ENCODE measurements at regions not wholly inside any gene's neighbourhood (a gene's known extent, or its start where the extent isn't known, plus 50 kb on each side); places are given as distances from the start of the nearest gene placed in this dataset.

- Histone ChIP-seq H3K27me3 (no peaks in the 10 kb centered on the region), H3K36me3 (no peaks in the 10 kb centered on the region), H3K4me1 (peaks cover 0 to 8% of the 10 kb centered on the region in 2 donors), H3K9me3 (no peaks in the 10 kb centered on the region), H3K27ac (no peak overlapping the region), H3K4me3 (no peak overlapping the region)
- no peak for DNase-seq (ENCODE audit: low spot score in 2 of 2)
- no peak for TF ChIP-seq CTCF (IDR thresholded peaks at IDR 0.05)
- intact Hi-C loops (cut with DNase I), result no loop called here
Observed at GRCh38 chr2:62291052-62291451, 95.1 kb downstream of the B3GNT2 start.

GRCh38 chr2:62287899-62288880 lies 92.3 kb downstream of the B3GNT2 start:
- intact Hi-C loops (cut with DNase I), result no loop called here
- peak in 1 of 2 donors; percentile 71 for DNase-seq (ENCODE audit: low spot score in 2 of 2)
- H3K4me3 ChIP-seq, result no peak overlapping the region
- no peak overlapping the region for H3K27ac ChIP-seq
- H3K4me1 ChIP-seq, result peaks cover 0 to 2% of the 10 kb centered on the region in 2 donors
- H3K27me3 ChIP-seq, result no peaks in the 10 kb centered on the region
- peaks cover 7 to 11% of the 10 kb centered on the region in 2 donors for H3K9me3 ChIP-seq
- no peak for TF ChIP-seq CTCF (IDR thresholded peaks at IDR 0.05)
- no peaks in the 10 kb centered on the region for H3K36me3 ChIP-seq

- H3K27me3 ChIP-seq, result no peaks in the 10 kb centered on the region
- intact Hi-C loops (cut with DNase I), result no loop called here
- DNase-seq (ENCODE audit: low spot score in 2 of 2), result no peak
Observed at GRCh38 chr2:62287282-62287681, 91.4 kb downstream of the B3GNT2 start.

GRCh38 chr2:62286089-62286785 lies 90.3 kb downstream of the B3GNT2 start:
- H3K4me1 ChIP-seq, result no peaks in the 10 kb centered on the region
- no peak for TF ChIP-seq CTCF (IDR thresholded peaks at IDR 0.05)

More at GRCh38 chr2:62287282-62287681, 91.4 kb downstream of the B3GNT2 start:
- no peak for TF ChIP-seq CTCF (IDR thresholded peaks at IDR 0.05)
- peaks cover 7 to 11% of the 10 kb centered on the region in 2 donors for H3K9me3 ChIP-seq
- no peak overlapping the region for H3K4me3 ChIP-seq
- H3K4me1 ChIP-seq, result no peaks in the 10 kb centered on the region
- no peaks in the 10 kb centered on the region for H3K36me3 ChIP-seq
- no peak overlapping the region for H3K27ac ChIP-seq

GRCh38 chr2:62284980-62285379 lies 89.1 kb downstream of the B3GNT2 start:
- Histone ChIP-seq H3K36me3 (no peaks in the 10 kb centered on the region), H3K4me3 (no peak overlapping the region), H3K27me3 (no peaks in the 10 kb centered on the region), H3K27ac (no peak overlapping the region), H3K4me1 (no peaks in the 10 kb centered on the region), H3K9me3 (peaks cover 7 to 11% of the 10 kb centered on the region in 2 donors)
- no peak for TF ChIP-seq CTCF (IDR thresholded peaks at IDR 0.05)
- intact Hi-C loops (cut with DNase I), result no loop called here
- DNase-seq (ENCODE audit: low spot score in 2 of 2), result no peak

More at GRCh38 chr2:62286089-62286785, 90.3 kb downstream of the B3GNT2 start:
- Histone ChIP-seq H3K36me3 (no peaks in the 10 kb centered on the region), H3K9me3 (peaks cover 7 to 11% of the 10 kb centered on the region in 2 donors), H3K27ac (no peak overlapping the region), H3K4me3 (no peak overlapping the region), H3K27me3 (no peaks in the 10 kb centered on the region)
- intact Hi-C loops (cut with DNase I), result no loop called here
- no peak for DNase-seq (ENCODE audit: low spot score in 2 of 2)
